ENCODE measurements at regions not wholly inside any gene's neighbourhood (a gene's known extent, or its start where the extent isn't known, plus 50 kb on each side); places are given as distances from the start of the nearest gene placed in this dataset.

GRCh38 chr5:109942646-109943045, 252.9 kb downstream of the MAN2A1 start:
- ATAC-seq (ENCODE audit: low FRiP score in 2 of 2) = no peak
- Histone ChIP-seq H3K4me1 (no peaks in the 10 kb centered on the region), H3K36me3 (no peaks in the 10 kb centered on the region), H3K27me3 (no peaks in the 10 kb centered on the region), H3K27ac (no peak overlapping the region), H3K9me3 (peaks cover 0 to 3% (median 0%) of the 10 kb centered on the region in 4 donors), H3K4me3 (no peak overlapping the region)
- TF ChIP-seq POLR2A (IDR thresholded peaks at IDR 0.05) = no peak
- TF ChIP-seq EP300 (IDR thresholded peaks at IDR 0.05) = no peak
- TF ChIP-seq POLR2AphosphoS5 (IDR thresholded peaks at IDR 0.05) = no peak
- TF ChIP-seq CTCF (IDR thresholded peaks at IDR 0.05) = no peak
- no peak for DNase-seq
- WGBS, 2 donors = 50 to 83% methylated on average over 1 of the region's 1 CpG

GRCh38 chr5:109943701-109944235, 254.0 kb downstream of the MAN2A1 start:
- Histone ChIP-seq H3K9me3 (peaks cover 0 to 3% (median 0%) of the 10 kb centered on the region in 4 donors), H3K4me3 (no peak overlapping the region), H3K27ac (no peak overlapping the region), H3K4me1 (no peaks in the 10 kb centered on the region), H3K36me3 (no peaks in the 10 kb centered on the region), H3K27me3 (no peaks in the 10 kb centered on the region)
- TF ChIP-seq CTCF (IDR thresholded peaks at IDR 0.05) (no peak), POLR2A (IDR thresholded peaks at IDR 0.05) (no peak), EP300 (IDR thresholded peaks at IDR 0.05) (no peak), POLR2AphosphoS5 (IDR thresholded peaks at IDR 0.05) (no peak)
- 77 to 78% methylated on average over 3 of the region's 3 CpGs for WGBS, 2 donors
- ATAC-seq (ENCODE audit: low FRiP score in 2 of 2) (no peak), DNase-seq (no peak)

GRCh38 chr5:109944461-109944860, 254.7 kb downstream of the MAN2A1 start:
- WGBS, 2 donors = 82 to 88% methylated on average over 3 of the region's 3 CpGs

GRCh38 chr5:109945097-109945678, 255.5 kb downstream of the MAN2A1 start:
- Histone ChIP-seq H3K27ac (no peak overlapping the region), H3K27me3 (no peaks in the 10 kb centered on the region), H3K9me3 (no peaks in the 10 kb centered on the region), H3K4me1 (no peaks in the 10 kb centered on the region), H3K36me3 (no peaks in the 10 kb centered on the region), H3K4me3 (no peak overlapping the region)
- no peak for TF ChIP-seq CTCF (IDR thresholded peaks at IDR 0.05)
- TF ChIP-seq EP300 (IDR thresholded peaks at IDR 0.05) = no peak
- no peak for TF ChIP-seq POLR2AphosphoS5 (IDR thresholded peaks at IDR 0.05)
- TF ChIP-seq POLR2A (IDR thresholded peaks at IDR 0.05) = no peak
- DNase-seq = no peak
- ATAC-seq (ENCODE audit: low FRiP score in 2 of 2) = no peak
- WGBS, 2 donors = 86 to 91% methylated on average over 6 of the region's 6 CpGs

More at GRCh38 chr5:109944461-109944860, 254.7 kb downstream of the MAN2A1 start:
- Histone ChIP-seq H3K27me3 (no peaks in the 10 kb centered on the region), H3K4me1 (no peaks in the 10 kb centered on the region), H3K4me3 (no peak overlapping the region), H3K27ac (no peak overlapping the region), H3K36me3 (no peaks in the 10 kb centered on the region), H3K9me3 (peaks cover 0 to 3% (median 0%) of the 10 kb centered on the region in 4 donors)
- no peak for TF ChIP-seq CTCF (IDR thresholded peaks at IDR 0.05)
- no peak for TF ChIP-seq POLR2AphosphoS5 (IDR thresholded peaks at IDR 0.05)
- no peak for TF ChIP-seq EP300 (IDR thresholded peaks at IDR 0.05)
- DNase-seq = no peak
- no peak for ATAC-seq (ENCODE audit: low FRiP score in 2 of 2)
